Stimulated activated CD4-positive, alpha-beta T cell treated with anti-CD3 and anti-CD28 coated beads, TNF-alpha, amount 100 ng/mL, for 1 hour (primary cell): ENCODE measurements at regions not wholly inside any gene's neighbourhood (a gene's known extent, or its start where the extent isn't known, plus 50 kb on each side); places are given as distances from the start of the nearest gene placed in this dataset.

ENCODE experiments used
- DNase-seq, 3 donors: peaks; one replicate each; pipeline ENCODE4 v3.0.0-alpha.2; 2020; ENCODE audit warnings: low read depth in 3 of 3, low spot score in 1 of 3

- DNase-seq, result no peak
Observed at GRCh38 chr5:125793470-125793869, 629.7 kb upstream of the GRAMD2B start.

GRCh38 chr5:125794922-125795321, 628.3 kb upstream of the GRAMD2B start:
- no peak for DNase-seq

DNA sequence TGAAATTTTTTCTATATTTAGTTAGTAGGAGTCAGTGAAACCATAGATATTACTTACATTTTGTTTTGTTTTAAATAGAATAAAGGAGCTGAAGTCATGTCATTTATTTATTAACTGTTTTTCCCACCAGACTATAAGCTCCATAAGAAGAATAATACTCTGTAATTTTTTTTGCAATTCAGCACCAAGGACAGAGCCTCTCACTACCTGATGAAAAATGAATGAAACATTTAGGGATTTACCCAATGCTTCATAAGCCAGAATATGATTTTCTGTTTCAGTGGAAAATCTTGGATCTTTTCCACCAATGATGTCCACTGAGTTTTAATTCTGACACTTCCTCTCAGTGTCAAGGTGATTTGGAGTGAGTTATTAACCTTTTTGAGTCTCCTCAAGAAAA, 624.9 kb upstream of the GRAMD2B start:
- DNase-seq, result no peak

DNA sequence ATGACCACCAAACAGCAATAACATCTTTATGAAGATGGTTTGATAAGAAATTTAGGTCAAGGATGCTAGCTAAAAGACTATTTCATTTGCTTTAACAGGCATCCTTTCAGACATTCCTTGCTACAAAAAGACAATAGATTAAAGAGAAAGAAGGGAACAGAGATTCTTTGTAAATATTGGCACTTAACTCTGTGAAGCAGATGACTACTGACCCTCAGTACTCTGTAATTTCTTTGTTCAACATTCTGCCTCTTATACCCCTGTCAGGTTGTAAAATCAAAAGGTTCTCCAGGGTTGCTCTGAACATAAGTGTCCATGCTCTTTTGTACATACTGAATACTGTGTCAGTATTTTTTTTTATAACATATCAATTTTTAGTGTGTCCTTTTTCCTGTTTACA, 610.6 kb upstream of the GRAMD2B start:
- DNase-seq, result no peak

- DNase-seq, result no peak
Observed at GRCh38 chr5:125813221-125813974, 609.8 kb upstream of the GRAMD2B start.

- DNase-seq, result no peak
Observed at GRCh38 chr5:125814119-125814518, 609.1 kb upstream of the GRAMD2B start.

GRCh38 chr5:125823572-125823971, 599.6 kb upstream of the GRAMD2B start:
- DNase-seq, result no peak

- no peak for DNase-seq
Observed at GRCh38 chr5:125826214-125826613, 597.0 kb upstream of the GRAMD2B start.

DNA sequence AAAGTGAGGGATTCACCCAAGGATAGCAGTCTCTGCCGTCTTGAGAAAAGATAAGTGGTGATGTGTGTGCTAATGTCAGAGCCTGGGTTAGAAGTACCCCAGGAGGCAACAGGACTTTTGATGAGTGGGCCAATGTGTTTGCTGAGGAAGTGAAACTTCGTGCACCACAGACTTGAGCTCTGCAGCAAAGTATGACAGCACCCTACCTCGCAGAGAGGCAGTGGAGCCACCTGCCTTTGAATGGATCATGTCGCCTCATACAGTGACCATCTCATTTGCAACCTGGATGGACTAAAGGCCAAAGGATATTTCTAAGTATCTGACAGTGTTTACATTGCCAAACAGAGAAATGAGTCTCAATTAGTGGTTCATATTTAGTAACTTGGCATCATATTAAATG, 593.9 kb upstream of the GRAMD2B start:
- DNase-seq, result no peak

- no peak for DNase-seq
Observed at GRCh38 chr5:125833398-125833797, 589.8 kb upstream of the GRAMD2B start.

DNA sequence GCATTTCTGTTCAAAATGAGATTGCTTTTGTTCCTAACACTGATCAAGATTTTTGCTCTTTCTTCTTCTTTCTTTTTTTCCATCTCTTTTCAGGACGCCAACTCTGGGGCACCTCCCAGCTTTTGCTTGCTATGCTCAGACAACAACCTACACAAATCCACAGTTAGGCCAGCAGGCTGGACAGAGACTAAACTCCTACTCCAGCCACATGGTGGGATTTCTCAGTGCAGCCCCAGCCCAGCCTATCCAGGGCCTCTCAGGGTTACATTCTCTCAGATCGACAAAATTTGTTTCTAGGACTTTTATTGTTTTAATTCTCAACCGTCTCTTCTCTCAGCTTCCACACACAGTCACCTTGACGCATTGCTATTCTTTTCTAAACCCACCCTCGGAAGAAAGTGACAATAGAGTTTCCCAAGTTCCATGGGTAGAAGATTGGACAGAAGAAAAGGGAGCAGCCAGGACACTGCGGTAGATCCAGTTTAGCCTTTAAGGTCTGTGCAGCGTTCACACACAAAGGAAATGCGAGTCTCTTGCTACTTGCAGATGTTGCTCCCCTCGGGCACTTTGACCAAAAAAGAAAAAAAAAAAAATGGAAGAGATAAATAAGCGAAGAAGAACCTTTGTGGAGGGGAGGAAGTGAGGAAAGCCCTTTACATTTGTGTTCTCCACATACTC, 588.6 kb upstream of the GRAMD2B start:
- no peak for DNase-seq

GRCh38 chr5:125835293-125836172, 587.7 kb upstream of the GRAMD2B start:
- DNase-seq, result no peak

DNA sequence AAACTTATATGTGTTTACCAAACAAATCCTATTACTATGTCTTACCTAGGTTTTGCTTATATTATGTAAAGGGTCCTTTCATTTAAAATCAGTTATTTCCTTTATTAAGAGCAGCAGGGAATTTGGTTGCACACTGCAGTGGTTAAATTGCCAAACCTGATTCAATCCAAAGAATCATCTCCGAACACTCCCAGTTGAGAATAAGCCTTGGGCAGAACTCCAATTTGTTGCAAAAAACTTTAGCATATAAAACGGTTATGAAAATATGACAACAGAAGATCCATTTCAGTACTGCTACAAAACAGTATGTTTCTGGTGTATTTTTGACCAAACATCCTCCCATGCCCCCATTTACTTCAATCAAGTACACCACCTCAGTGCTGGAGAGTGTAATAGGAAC, 587.0 kb upstream of the GRAMD2B start:
- no peak for DNase-seq

DNA sequence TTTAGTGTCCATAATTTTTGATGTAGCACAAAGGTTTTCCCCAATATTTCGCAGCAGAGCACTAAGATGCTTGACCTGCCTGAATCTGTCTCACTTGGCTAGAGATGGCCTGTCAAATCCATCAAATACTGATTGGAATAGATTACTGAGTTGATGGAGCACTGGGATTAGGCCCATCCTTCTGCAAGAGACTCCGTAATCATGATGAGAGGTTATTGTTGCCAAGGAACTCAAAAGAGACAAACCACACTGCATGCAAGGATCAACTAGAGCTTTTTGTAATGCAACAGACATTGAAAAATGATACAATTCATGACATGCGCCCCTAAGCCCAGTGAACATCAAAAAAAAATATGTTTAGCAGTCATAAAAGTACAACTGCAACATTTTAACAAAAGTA, 585.3 kb upstream of the GRAMD2B start:
- no peak for DNase-seq

DNA sequence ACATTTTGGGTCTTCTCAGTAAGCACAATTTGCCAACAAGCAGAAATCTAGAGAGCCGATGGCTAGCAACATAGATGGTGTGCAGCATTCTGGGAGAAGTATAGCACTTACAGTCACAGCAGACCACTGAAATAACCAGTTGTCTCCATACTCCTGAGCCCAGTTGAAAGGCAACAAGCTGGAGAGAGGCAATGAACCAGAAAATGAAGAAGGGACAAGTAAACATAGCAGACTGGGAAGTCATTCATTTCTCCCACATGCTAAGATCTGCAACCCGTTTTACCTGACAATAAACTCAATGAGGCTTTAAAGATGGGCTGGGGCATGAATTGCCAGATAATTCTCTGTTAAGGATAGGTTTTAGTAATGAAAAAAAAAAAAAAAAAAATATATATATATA, 575.6 kb upstream of the GRAMD2B start:
- no peak for DNase-seq

- no peak for DNase-seq
Observed at GRCh38 chr5:125848751-125849150, 574.5 kb upstream of the GRAMD2B start.

DNA sequence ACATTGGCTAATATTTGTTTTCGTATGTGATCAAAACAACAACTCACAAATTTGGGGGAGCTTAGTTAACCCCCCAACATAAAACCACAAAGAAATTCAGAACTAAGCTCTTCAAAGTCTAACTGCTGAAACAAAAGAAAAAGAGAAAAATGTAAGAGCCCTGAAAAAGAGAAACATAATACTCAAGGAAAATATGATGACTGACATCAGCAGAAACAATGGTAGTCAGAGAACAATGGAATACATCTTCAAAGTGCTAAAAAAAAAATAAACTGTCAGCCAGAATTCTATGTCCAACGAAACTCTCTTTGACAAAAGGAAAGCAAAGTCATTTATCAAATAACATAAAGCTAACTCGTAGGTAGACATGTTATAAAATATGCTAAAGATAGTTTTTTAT, 566.3 kb upstream of the GRAMD2B start:
- no peak for DNase-seq

GRCh38 chr5:125863579-125863978, 559.6 kb upstream of the GRAMD2B start:
- DNase-seq, result no peak

DNA sequence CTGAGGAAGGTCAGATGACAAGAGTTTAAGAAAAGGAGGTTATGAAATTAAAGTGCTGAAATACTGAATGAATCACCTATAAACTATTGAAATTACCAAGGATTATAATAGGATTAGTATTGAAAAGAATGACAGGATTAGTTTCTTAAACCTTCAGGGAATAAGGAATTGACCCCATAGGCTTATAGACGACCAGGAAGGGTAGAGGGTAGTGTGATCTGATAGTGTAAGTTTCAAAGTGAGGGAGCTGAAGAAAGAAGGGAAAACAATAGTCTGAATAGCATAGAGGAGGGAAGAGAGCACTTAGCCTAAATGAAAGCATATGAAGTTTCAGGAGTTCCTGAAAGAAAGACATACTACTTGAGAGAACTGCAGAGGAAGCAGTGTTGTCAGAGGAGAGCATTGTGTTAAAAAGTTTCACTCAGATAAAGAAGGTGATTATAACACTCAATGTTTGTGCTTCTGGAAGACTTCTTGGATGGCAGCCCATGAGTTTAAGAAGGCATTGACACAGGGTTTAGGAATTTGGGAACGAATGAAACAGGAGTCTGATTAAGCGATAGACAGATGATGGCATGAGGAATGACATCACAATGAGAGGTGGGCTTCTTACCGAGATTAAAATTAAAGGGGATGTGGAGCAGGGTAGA, 557.9 kb upstream of the GRAMD2B start:
- no peak for DNase-seq

DNA sequence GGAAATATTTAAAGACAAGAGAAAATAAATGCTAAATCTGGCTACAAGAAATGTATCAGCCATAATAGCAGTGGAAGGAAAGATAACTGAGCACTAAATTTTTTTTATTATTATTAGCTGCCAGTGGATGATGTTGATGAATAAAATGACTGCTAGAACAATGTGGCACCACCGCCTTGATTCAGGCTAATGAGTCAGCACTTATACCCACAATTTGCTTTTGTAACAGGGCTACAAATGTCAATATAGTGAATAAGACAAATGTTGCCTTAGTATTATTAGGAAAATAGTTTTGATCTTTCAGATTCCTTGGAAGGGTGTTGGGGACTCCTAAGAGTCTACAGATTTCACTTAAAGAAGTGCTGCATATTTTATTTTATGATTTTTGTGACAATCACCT, 555.2 kb upstream of the GRAMD2B start:
- DNase-seq, result no peak

DNA sequence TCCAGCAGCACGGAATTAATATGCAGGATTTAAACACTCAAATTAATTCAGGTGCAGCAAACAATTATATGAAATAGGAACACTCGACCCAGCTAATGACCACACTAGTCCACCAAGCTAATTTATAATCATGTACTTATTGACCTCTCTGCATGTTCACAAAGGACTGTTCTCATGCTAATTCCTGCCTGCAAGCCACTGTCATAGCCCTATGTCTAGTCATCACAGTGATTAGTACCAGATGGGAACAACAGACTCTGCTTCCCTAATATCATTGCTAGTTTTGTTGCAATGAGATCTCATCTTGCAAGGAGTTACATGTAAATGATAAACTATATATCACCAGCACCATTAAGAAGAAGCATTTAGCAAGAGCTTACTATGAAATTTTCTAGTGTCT, 553.0 kb upstream of the GRAMD2B start:
- no peak for DNase-seq
